RWPE2 (cell line): ENCODE measurements at regions not wholly inside any gene's neighbourhood (a gene's known extent, or its start where the extent isn't known, plus 50 kb on each side); places are given as distances from the start of the nearest gene placed in this dataset.

ENCODE experiments used
- ATAC-seq: fragments of 200-7000 bp; cut with Tn5 transposase; 3 replicates; pipeline ENCODE4 v1.9.1; 2021; ENCODE audit warnings: low read depth
- DNase-seq: peaks from one replicate; pipeline ENCODE4 v3.0.0-alpha.2; 2020; ENCODE audit warnings: low spot score
- H3K27ac ChIP-seq: fragments of 450-650 bp; 2 replicates; pipeline ENCODE4 v1.5.1; 2017; ENCODE audit warnings: mild to moderate bottlenecking; ENCODE audit not compliant: poor library complexity, severe bottlenecking
- H3K27me3 ChIP-seq: fragments of 250-450 bp; sonication (Bioruptor Pico); 2 replicates; pipeline ENCODE4 v1.5.1; 2021; ENCODE audit warnings: mild to moderate bottlenecking, moderate library complexity; ENCODE audit not compliant: insufficient read depth, poor library complexity, severe bottlenecking
- H3K36me3 ChIP-seq: fragments of 250-450 bp; sonication (Bioruptor Pico); 2 replicates; pipeline ENCODE4 v1.5.1; 2020; ENCODE audit warnings: low read depth, mild to moderate bottlenecking, moderate library complexity
- H3K4me1 ChIP-seq: fragments of 250-450 bp; sonication (Bioruptor Pico); 2 replicates; pipeline ENCODE4 v1.5.1; 2021; ENCODE audit warnings: mild to moderate bottlenecking, moderate library complexity; ENCODE audit not compliant: insufficient read depth, poor library complexity, severe bottlenecking
- H3K4me3 ChIP-seq: fragments of 250-450 bp; sonication (Bioruptor Pico); 2 replicates; pipeline ENCODE4 v1.5.1; 2021; ENCODE audit warnings: mild to moderate bottlenecking, moderate library complexity; ENCODE audit not compliant: severe bottlenecking
- H3K9me3 ChIP-seq: fragments of 250-450 bp; sonication (Bioruptor Pico); 2 replicates; pipeline ENCODE4 v1.5.1; 2021; ENCODE audit warnings: mild to moderate bottlenecking, moderate library complexity; ENCODE audit not compliant: severe bottlenecking
- TF ChIP-seq, protein P1 (sequence below): fragments of 450-650 bp; IDR thresholded peaks from one replicate; pipeline ENCODE4 v1.5.1; 2017; ENCODE audit warnings: mild to moderate bottlenecking, moderate library complexity; ENCODE audit not compliant: poor library complexity, severe bottlenecking

DNA sequence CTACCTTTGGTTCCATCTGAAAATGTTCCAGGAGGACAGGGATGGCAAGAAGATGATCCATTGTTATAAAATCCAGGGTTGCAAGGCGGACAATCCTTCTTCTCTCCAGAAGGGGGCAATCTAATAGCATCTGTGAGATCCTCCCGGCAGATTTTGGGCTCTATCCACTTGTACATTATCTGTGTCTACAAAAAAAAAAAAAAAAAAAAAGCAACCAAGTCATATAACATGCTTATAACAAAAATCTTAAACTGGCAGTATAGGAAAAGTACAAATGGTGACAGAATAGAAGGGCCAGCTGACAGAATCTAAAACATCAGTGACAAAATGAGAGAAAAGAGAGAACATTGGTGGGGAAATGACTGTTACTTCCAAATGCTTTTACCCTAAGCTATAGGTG lies 132.7 kb downstream of the ELAPOR2 start:
- peaks cover 16% of the 10 kb centered on the region for H3K4me1 ChIP-seq
- TF ChIP-seq, protein P1, sequence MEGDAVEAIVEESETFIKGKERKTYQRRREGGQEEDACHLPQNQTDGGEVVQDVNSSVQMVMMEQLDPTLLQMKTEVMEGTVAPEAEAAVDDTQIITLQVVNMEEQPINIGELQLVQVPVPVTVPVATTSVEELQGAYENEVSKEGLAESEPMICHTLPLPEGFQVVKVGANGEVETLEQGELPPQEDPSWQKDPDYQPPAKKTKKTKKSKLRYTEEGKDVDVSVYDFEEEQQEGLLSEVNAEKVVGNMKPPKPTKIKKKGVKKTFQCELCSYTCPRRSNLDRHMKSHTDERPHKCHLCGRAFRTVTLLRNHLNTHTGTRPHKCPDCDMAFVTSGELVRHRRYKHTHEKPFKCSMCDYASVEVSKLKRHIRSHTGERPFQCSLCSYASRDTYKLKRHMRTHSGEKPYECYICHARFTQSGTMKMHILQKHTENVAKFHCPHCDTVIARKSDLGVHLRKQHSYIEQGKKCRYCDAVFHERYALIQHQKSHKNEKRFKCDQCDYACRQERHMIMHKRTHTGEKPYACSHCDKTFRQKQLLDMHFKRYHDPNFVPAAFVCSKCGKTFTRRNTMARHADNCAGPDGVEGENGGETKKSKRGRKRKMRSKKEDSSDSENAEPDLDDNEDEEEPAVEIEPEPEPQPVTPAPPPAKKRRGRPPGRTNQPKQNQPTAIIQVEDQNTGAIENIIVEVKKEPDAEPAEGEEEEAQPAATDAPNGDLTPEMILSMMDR: peak; percentile 86
- no peak overlapping the region for H3K4me3 ChIP-seq
- H3K36me3 ChIP-seq: peaks cover 36% of the 10 kb centered on the region
- H3K9me3 ChIP-seq: no peaks in the 10 kb centered on the region
- ATAC-seq (no peak), DNase-seq (no peak)
- no peak overlapping the region for H3K27ac ChIP-seq
- no peaks in the 10 kb centered on the region for H3K27me3 ChIP-seq

DNA sequence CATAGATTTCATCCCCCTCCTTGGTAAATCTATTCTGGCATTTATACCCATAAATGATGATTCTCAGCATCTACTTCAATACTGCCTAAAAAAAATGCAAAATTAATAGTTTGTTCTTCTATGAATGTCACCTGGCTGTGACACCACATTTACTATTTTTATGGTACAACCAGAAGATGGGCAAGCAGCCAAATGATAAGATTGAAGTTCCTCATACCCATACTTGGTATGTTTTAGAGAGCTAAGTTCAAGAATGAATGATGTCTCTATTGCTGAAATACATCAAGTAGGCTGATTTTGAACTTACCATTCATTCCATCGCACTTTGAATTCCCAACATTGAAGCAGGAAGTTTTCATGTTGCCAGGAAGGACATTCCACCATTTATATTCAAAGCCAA lies 134.2 kb downstream of the ELAPOR2 start:
- TF ChIP-seq, protein P1: no peak
- Histone ChIP-seq H3K36me3 (peaks cover 27% of the 10 kb centered on the region), H3K4me1 (peaks cover 9% of the 10 kb centered on the region), H3K27me3 (no peaks in the 10 kb centered on the region), H3K4me3 (no peak overlapping the region), H3K9me3 (no peaks in the 10 kb centered on the region), H3K27ac (no peak overlapping the region)
- no peak for DNase-seq
- no peak for ATAC-seq

DNA sequence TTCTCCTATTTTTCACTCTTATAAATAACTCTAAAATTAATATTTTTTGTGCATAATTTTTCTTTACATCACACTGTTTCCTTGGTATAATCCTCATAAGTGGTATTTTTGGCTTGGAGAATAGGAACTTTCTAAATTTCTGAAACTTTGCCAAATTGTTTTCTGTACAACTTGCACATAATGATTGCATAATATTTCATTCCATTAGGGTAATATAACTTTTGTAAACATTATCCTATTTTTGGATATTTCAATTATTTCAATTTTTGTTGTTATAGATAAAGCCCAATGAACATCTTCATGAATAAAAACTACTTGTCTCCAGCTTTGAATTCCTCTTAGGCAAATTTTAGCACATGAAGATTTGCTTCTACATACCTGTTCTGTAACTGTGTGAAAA lies 135.9 kb downstream of the ELAPOR2 start:
- no peaks in the 10 kb centered on the region for H3K27me3 ChIP-seq
- H3K27ac ChIP-seq: no peak overlapping the region
- DNase-seq (no peak), ATAC-seq (no peak)
- TF ChIP-seq, protein P1: no peak
- H3K36me3 ChIP-seq: peaks cover 27% of the 10 kb centered on the region
- no peaks in the 10 kb centered on the region for H3K9me3 ChIP-seq
- peaks cover 9% of the 10 kb centered on the region for H3K4me1 ChIP-seq
- no peak overlapping the region for H3K4me3 ChIP-seq

DNA sequence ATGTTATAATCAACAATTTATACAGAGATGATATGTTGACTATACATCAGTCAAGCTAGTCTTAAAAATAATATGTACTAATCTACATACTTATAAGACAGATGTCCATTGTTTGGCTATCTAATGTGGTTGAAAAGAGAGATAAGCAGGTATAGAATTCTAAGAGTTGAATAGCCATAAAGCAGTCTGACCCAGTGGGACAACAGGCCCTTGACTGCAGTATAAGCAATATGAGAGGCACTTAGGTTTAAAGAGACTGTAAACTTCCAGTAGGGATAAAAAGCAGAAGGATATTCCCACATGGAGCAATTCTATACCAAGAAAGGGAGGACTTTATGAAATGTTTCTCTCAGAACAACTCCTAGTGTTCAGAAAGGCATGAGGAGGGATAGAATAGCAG lies 139.3 kb downstream of the ELAPOR2 start:
- no peak for ATAC-seq
- no peak for DNase-seq

DNA sequence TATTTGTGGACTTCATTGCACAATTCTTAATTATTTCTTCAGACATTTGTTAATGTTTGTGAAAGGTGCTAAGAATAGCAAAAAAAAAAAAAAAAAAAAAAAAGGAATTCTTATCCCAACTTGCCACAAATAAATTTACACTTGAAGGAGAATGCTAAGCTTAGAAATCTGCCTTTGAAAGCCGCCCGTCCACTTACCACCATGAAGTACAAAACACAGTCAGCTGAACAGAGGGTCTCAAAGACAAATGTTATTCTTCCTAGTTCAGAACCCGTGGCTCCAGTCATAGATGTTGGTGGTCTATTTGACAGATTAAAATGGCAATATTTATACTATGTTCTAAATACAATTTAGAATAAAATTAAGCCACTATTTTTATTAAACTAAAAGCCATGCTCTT lies 141.2 kb downstream of the ELAPOR2 start:
- TF ChIP-seq, protein P1: no peak
- Histone ChIP-seq H3K27me3 (no peaks in the 10 kb centered on the region), H3K4me1 (peaks cover under 1% of the 10 kb centered on the region), H3K4me3 (no peak overlapping the region), H3K9me3 (no peaks in the 10 kb centered on the region), H3K27ac (no peak overlapping the region), H3K36me3 (peaks cover 24% of the 10 kb centered on the region)
- ATAC-seq (no peak), DNase-seq (no peak)

More for the DNA sequence above, 139.3 kb downstream of the ELAPOR2 start:
- TF ChIP-seq, protein P1: no peak
- Histone ChIP-seq H3K9me3 (no peaks in the 10 kb centered on the region), H3K27ac (no peak overlapping the region), H3K4me1 (peaks cover 9% of the 10 kb centered on the region), H3K36me3 (peaks cover 20% of the 10 kb centered on the region), H3K27me3 (no peaks in the 10 kb centered on the region), H3K4me3 (no peak overlapping the region)
